Kidney (tissue), 13 donors: ENCODE measurements at regions not wholly inside any gene's neighbourhood (a gene's known extent, or its start where the extent isn't known, plus 50 kb on each side); places are given as distances from the start of the nearest gene placed in this dataset.
"Not testable (repeated sequence)": the region's sequence is repeated elsewhere in the genome, so short reads cannot be mapped to it uniquely, and the experiment has no call there.

Experiments used
- DNase-seq, 5 donors: peaks; one replicate each; pipeline ENCODE4 v3.0.0-alpha.2; 2013 to 2020
- FAIRE-seq: peaks from 2 replicates; lab custom pipeline; 2012; peaks lifted over from hg19 to GRCh38; lab: Jason Lieb, UNC
- H3K27ac ChIP-seq, 2 donors: one replicate each; pipeline ENCODE4 v1.7.0; 2013; ENCODE audit warnings: low read depth in 2 of 2, low read length in 2 of 2, inconsistent platforms in 1 of 2
- H3K27me3 ChIP-seq: one replicate; pipeline ENCODE4 v1.7.1; 2013; ENCODE audit warnings: low read length, inconsistent platforms; ENCODE audit not compliant: control insufficient read depth, insufficient read depth
- H3K36me3 ChIP-seq, 3 donors: one replicate each; pipeline versions ENCODE4 v1.7.0 to v1.7.1; 2013; ENCODE audit warnings: low read length in 3 of 3, control low read depth in 1 of 3, inconsistent platforms in 1 of 3; ENCODE audit not compliant: insufficient read depth in 3 of 3, control insufficient read depth in 2 of 3
- H3K4me1 ChIP-seq, 3 donors: one replicate each; pipeline versions ENCODE4 v1.7.0 to v1.7.1; 2013; ENCODE audit warnings: low read length in 3 of 3, inconsistent platforms in 1 of 3, low read depth in 1 of 3; ENCODE audit not compliant: control insufficient read depth in 2 of 3, insufficient read depth in 2 of 3
- H3K4me3 ChIP-seq, 3 donors: one replicate each; pipeline versions ENCODE4 v1.7.0 to v1.8.1; 2013; ENCODE audit warnings: low read length in 3 of 3, control low read depth in 1 of 3, inconsistent platforms in 1 of 3
- H3K9ac ChIP-seq, 3 donors: one replicate each; pipeline versions ENCODE4 v1.7.0 to v1.7.1; 2013; ENCODE audit warnings: low read length in 3 of 3, control low read depth in 1 of 3, inconsistent platforms in 1 of 3
- H3K9me3 ChIP-seq, 3 donors: one replicate each; pipeline versions ENCODE4 v1.7.0 to v1.7.1; 2013; ENCODE audit warnings: low read length in 3 of 3, control low read depth in 1 of 3, inconsistent platforms in 1 of 3; ENCODE audit not compliant: control insufficient read depth in 2 of 3, insufficient read depth in 1 of 3
- CTCF ChIP-seq: IDR thresholded peaks from 3 replicates; pipeline ENCODE4 v1.5.1; 2012; ENCODE audit warnings: mild to moderate bottlenecking, moderate library complexity, borderline replicate concordance; ENCODE audit not compliant: insufficient read depth; ENCODE audit errors: extremely low read depth
- intact Hi-C: fragments of 100-400 bp; cut with DNase I; formaldehyde crosslinking; loops from one replicate; pipeline ENCODE4 v1.11.1; 2022
- donor health status: control.
- donor health status: control.
- donor health status: control.
- donor health status: control.
- donor health status: control.
- donor health status: DM: yes; HTN: yes; CAD: no.
- donor health status: Normal renal cell carcinoma (clear cell type).

GRCh38 chr4:66562276-66562806 is 892.1 kb upstream of the EPHA5 start:
- H3K4me3 ChIP-seq: no peak overlapping the region
- H3K27ac ChIP-seq: no peak overlapping the region
- H3K9me3 ChIP-seq: no peaks in the 10 kb centered on the region
- FAIRE-seq (no peak), DNase-seq (no peak)
- no peak for TF ChIP-seq CTCF
- intact Hi-C loops: no loop called here
- no peaks in the 10 kb centered on the region for H3K36me3 ChIP-seq
- H3K9ac ChIP-seq: no peak overlapping the region
- H3K27me3 ChIP-seq: no peaks in the 10 kb centered on the region
- H3K4me1 ChIP-seq: no peaks in the 10 kb centered on the region

DNA sequence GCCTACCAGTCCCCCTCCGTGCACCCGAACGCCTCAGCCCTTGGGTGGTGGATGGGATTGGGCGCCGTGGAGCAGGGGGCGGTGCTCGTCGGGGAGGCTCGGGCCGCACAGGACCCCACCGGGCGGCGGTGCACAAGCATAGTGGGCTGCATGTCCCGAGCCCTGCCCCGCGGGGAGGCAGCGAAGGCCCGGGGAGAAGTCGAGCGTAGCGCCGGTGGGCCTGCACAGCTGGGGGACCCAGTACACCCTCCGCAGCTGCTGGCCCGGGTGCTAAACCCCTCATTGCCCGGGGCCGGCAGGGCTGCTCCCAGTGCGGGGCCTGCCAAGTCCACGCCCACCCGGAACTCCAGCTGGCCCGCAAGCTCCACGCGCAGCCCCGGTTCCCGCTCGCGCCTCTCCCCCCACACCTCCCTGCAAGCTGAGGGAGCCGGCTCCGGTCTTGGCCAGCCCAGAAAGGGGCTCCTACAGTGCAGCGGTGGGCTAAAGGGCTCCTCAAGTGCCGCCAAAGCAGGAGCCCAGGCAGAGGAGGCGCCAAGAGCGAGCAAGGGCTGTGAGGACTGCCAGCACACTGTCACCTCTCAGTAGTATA is 891.3 kb upstream of the EPHA5 start:
- intact Hi-C loops, H3K27me3 ChIP-seq, H3K4me1 ChIP-seq, H3K27ac ChIP-seq, H3K9ac ChIP-seq, H3K36me3 ChIP-seq, H3K4me3 ChIP-seq, H3K9me3 ChIP-seq, FAIRE-seq: not testable (repeated sequence)
- peak in 1 of 5 donors; percentile 73 for DNase-seq

DNA sequence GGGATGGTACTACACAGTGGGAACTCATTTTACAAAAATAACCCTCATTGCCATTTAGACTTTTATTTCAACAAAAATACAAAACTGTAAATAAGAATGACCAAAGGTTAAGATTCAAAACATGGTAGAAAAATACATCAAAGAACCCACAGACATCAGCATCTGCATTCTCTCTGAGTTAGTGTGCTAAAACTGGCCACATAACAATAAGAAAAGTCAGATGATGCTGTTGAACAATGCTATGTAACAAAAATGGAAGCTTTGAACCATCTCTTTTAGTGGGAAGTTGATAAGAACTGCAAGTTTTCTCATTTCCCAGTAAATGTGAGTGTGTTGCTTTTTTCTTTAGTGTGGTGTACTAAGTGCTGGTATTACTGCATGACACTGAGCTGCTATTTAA is 888.4 kb upstream of the EPHA5 start:
- no peak overlapping the region for H3K4me3 ChIP-seq
- FAIRE-seq (no peak), DNase-seq (no peak)
- H3K9ac ChIP-seq: no peak overlapping the region
- no peaks in the 10 kb centered on the region for H3K4me1 ChIP-seq
- no peak overlapping the region for H3K27ac ChIP-seq
- no peaks in the 10 kb centered on the region for H3K36me3 ChIP-seq
- intact Hi-C loops: no loop called here
- no peaks in the 10 kb centered on the region for H3K27me3 ChIP-seq
- H3K9me3 ChIP-seq: no peaks in the 10 kb centered on the region
- TF ChIP-seq CTCF: no peak

DNA sequence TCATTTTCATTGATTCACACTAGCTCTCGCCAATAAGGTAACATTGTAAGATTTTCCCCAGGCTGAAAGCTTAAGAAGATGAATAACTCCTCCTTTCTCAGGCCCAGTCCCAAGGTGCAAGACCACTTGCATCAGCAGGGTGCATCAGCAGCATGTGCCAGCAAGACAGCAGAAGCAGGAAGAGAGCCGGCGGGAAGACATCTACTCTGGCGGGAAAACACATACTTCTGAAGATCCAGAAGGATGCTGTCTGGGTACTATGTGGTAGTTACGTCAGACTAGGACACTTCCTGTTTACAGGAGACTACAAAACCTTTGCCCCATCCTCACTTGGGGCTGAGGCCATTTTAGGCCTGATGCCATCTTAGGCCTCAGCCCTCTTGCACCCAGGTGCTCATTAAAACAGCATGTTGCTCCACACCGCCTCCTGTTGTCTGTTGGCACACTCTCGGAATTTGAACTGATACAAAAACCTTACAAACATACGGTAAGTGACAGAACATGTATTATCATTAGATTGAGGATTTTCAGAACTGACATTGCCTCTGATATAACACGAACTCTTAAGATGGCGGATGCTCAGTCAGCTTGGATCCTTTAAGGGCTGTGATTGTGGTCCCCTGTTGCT is 886.5 kb upstream of the EPHA5 start:
- FAIRE-seq (no peak), DNase-seq (no peak)
- Histone ChIP-seq H3K27ac (no peak overlapping the region), H3K9ac (no peak overlapping the region), H3K4me3 (no peak overlapping the region), H3K9me3 (no peaks in the 10 kb centered on the region), H3K27me3 (no peaks in the 10 kb centered on the region), H3K4me1 (no peaks in the 10 kb centered on the region), H3K36me3 (no peaks in the 10 kb centered on the region)
- intact Hi-C loops: no loop called here
- no peak for TF ChIP-seq CTCF
